GM21737 (cell line): ENCODE measurements at regions not wholly inside any gene's neighbourhood (a gene's known extent, or its start where the extent isn't known, plus 50 kb on each side); places are given as distances from the start of the nearest gene placed in this dataset.
"Not testable (repeated sequence)": the region's sequence is repeated elsewhere in the genome, so short reads cannot be mapped to it uniquely, and the experiment has no call there.

Experiments
- ATAC-seq: cut with Tn5 transposase; IDR thresholded peaks from one replicate; pipeline ENCODE4 v1.9.1; 2021; ENCODE audit warnings: mild to moderate bottlenecking, moderate library complexity; ENCODE audit not compliant: unreplicated experiment

DNA sequence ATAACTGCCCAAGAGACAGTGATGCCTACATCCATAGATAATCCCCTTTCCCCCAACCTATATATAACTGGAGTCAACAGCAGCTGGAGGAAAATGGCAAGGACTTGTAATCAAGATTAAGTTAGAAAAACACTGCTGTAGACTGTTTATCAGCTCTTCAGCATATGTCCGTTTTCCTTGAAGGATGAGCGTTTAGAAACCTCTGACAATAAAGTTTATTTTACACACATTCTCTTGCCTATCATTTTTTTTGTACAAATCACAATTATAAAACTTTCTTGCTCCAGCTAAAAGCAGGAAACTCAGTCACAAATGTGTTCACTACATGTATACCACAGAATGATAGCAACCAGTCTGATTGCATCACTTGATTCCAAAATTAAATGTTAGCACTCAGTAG, 50.8 kb downstream of the PPIAL4G start:
- ATAC-seq = not testable (repeated sequence)

DNA sequence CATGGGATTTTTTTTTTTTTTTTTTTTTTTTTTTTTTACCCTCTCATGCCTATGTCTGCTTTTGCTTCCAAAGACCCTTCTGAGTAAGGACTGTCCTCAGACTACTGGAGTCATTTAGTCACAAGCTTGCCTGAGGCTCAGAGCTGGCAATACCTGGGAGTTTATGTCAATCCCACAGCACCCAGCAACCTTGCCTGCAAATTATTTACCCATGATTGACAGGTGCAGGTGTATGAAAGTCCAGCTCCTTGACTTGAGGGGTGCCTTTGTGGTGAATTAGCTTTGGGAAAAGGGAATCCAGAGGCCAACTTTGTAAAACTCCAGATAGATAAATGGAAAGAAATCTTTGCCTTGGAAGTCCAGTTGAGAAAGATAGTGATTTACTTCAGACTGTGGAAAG, 53.2 kb downstream of the PPIAL4G start:
- ATAC-seq = not testable (repeated sequence)

DNA sequence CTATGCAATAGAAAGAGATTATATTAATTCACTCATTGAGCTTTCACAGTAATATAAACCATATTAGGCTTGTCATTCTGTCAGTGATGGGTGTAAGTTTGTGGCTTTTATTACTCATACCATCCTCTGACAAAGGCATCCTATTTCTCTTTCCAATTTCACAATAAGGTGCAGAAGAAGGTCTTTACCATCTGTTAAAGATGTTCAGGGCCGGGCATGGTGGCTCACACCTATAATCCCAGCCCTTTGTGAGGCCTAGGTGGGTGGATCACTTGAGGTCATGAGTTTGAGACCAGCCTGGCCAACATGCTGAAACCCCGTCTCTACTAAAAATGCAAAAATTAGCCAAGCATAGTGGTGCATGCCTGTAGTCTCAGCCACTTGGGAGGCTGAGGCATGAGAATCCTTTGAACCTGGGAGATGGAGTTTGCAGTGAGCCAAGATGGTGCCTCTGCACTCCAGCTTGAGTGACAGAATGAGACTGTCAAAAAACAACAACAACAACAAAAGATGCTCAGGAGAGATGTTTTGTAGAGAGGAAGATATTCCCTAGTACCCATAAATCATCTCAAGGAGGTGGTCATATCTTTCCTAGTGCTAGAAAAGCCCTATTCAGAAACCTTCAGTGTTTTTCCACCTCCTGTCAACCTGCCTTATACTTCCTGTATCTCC, 56.0 kb downstream of the PPIAL4G start:
- ATAC-seq = not testable (repeated sequence)

DNA sequence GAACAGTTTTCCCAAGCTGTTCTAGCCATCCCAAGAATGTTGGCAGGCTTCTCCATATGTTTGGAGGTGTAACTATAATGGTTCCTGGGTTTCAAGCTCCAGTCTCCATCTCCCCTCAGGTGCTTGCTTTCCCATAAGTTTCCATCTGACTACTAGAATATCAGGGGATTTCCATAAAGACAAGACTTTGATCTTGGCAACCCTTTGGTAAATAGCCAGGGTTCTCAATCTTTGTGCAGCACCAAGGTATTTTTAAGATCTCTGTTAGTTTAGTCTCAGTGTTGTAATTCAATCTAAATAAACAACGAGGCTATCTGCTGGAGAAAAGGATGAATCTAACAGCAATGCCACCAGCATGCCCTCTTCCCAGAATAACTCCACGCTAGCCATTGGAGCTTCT, 56.7 kb downstream of the PPIAL4G start:
- ATAC-seq = not testable (repeated sequence)

DNA sequence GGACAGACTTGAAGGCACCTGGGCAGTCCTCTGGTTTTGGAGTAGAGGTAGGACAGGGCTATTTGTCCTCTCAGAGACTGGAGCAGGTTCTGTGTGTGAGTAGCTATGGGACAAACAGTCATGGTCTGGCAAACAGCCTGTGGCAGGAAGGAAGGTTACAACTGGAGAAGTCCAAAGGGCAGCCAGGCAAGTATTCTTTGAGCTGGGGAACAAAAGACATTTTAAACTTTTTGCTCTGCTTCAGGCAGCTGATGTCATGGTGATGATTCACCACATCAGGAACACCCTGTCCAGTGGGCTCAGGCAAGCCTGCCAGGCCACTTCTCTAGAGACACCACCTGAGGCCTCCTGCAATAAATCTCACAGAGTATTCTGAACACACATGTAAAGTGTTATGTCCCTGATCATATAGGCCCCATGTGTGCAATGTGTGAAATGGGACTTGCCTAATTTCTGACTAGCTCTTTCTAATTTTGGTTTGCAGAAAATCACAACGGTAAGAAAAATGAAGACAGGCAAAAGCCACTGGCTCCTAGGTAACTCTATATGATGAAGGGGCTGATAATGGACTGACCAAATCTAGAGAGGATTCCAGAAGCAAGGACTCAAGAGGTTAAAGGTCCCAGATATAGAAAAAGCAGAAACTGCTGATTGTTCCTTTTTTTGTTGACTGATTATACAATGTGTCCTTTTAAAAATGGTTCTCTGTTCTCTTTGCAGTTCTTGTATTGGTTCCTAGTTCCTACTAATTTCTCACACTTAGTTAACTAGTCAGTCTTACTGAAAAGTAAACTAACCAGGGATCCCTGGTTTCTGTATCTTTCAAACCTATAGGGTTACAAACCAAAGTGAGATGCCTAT, 58.7 kb downstream of the PPIAL4G start:
- not testable (repeated sequence) for ATAC-seq

DNA sequence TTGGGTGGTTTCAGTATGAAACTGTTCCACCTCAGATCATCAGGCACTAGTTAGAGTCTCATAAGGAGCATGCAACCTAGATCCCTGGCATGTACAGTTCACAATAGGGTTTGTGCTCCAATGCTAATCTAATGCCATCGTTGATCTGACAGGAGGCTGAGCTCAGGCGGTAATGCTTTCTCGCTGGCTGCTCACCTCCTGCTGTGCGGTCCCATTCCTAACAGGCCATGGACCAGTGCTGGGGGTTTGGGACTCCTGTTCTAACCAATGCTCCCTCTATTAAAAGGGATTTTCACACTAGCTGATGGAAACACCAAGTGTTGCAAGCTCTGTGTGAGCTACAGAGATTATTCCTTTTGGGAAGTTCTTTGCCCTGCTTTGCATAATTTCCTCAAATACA, 60.2 kb downstream of the PPIAL4G start:
- ATAC-seq = not testable (repeated sequence)

DNA sequence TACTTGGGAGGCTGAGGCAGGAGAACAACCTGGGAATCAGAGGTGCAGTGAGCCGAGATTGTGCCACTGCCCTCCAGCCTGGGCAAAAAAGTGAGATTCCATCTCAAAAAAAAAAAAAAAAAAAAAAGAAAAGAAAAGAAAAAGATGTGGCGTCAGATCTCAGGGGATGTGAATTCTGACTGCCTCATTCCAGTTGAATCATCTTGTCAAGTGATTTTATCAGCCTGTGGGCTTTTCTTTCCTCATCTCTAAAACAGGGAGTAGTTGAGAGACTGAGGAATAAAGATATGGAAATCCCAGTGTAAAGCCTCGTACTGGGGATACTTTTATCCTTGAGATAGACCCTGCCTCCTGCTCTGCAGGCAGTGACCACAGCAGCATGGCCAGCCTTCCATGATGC, 65.9 kb downstream of the PPIAL4G start:
- ATAC-seq = not testable (repeated sequence)

DNA sequence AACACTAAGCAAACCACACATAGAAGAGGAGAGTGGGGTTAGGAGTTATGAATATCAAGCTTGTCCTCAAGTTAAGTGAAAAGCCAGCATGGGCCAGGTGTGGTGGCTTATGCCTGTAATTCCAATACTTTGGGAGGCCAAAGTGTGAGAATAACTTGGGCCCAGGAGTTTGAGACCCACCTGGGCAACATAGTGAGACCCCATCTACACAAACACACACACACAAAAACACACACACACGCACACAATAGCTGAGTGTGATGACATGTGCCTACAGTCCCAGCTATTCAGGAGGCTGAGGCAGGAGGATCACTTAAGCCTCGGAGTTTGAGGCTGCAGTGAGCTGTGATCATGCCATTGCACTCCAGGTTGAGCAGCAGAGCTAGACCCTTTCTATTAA, 69.7 kb downstream of the PPIAL4G start:
- ATAC-seq = not testable (repeated sequence)

DNA sequence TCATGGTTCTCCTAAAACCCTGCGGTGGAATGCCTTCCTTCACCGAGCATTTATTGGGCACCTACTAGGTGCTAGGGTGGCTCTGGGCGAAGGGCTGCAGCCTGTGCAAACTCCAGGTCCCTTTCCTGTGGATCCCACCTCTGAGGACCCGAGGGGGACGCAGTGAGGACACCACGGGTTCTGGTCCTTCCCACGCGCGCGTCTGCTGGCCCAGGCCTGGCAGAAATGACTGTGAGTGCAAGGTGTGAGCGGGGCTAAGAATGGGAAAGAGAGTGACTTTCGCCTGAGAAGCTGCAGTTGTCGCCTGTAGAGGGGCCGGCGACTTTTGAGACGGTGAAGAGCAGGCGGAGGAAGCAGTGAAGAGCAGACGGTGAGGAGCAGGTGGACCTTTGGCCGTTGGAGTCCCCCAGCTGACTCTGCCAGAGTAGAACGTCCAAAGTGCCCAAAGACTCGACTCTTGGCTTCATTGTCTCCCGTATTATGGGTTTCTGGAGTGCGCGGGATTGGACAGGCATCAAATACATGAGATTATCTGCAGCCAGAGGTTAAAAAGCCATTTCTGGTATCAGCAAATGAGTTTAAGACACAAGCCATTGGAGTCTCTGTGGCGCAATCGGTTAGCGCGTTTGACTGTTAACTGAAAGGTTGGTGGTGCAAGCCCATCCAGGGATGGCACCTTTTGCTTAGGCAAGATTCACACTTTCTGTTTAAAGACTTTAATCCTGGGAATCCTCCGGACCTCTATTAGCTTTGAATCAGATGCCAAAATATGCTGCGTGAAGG, 78.1 kb downstream of the PPIAL4G start:
- ATAC-seq = not testable (repeated sequence)

DNA sequence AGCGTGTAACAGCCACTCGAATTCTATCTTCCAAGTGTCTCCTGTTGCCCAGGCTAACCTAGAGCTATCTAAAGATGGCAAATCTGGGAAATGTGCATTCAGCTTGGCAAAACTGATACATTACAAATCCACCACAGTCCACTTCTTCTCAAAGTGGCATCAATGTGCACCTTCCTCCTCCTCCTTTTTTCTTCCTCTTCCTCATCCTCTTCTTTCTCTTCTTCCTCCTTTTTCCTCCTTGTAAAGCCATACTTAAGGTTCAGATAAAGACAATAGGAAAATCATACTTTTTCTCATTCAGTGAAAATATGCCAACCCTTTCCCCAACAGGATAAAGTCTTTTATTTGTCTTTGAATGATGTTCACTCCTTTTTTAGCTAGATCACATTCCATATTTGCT, 79.2 kb downstream of the PPIAL4G start:
- not testable (repeated sequence) for ATAC-seq

DNA sequence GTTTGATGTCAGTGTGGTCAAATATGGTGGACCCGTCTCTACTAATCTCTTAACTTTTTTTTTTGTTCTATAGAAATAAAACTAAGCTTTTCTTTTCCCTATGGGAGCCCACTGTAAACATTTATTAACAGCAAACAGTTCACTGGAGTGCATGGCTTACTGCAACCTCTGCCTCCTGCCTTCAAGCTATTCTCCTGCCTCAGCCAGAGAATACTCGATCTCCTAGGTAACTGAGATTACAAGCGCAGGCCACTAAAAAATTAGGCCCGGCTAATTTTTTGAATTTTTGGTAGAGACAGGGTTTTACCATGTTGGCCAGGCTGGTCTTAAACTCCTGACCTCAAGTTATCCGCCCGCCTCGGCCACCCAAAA, 80.0 kb downstream of the PPIAL4G start:
- not testable (repeated sequence) for ATAC-seq

DNA sequence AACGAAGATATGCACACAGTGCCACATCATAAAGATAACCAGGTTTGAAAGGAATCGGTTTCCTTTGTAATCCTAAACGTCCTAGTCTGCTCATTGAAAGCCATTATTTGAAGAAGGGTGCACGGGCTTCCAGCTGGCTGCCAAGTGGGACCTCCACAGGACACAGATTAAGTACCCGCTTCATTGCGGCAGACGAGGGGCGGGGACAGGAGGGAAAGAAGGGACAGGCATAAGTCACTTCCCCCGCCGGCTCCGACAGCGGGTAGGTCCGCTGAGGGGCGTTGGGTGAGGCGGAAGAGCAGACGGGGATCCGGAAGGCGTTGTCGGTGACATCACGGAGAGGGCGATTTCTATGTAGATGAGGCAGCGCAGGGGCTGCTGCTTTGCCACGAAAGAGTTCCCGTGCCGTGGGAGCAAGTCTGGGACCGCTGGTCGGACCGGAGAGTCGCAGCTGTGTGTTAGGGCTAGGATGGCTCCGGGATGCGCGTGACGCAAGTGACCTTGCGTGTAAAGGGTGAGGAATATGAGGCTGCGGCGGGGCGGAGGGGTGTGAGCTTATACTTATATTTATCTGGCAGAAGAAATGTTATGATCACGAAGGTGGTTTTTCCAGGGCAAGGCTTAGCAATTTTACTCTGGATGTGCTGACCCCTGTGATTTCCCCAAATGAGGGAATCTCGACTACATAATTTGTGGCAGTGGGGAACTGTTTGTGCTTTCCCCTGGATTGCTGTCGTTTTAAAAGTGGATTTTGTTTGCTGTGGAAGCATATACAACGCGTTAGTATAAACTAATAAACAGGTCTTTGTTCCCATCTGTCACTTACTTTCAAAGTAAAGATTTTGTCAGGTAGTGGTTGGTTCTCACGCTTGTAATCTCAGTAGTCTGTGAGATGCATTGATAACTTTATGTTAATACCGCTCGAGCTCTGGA, 80.7 kb downstream of the PPIAL4G start:
- ATAC-seq = peak; percentile 91

DNA sequence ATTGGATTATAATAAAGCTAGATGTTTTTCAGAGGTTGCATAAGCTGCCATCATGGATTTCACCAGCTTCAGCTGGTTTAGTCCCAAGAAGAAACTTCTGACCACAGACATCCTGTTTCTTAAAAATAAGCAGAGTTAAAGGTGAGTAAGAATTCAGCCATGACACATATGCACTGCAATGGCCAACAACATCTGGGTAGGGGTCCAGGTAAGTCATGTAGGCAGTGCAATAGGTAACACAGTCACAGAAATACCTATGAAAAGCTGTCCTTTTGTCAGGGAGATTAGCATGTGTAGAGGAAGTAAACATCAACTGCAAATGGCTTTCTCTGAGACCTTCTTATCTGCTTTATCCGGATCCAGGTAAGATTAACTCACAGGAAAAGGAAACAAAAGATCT, 85.6 kb downstream of the PPIAL4G start:
- not testable (repeated sequence) for ATAC-seq

DNA sequence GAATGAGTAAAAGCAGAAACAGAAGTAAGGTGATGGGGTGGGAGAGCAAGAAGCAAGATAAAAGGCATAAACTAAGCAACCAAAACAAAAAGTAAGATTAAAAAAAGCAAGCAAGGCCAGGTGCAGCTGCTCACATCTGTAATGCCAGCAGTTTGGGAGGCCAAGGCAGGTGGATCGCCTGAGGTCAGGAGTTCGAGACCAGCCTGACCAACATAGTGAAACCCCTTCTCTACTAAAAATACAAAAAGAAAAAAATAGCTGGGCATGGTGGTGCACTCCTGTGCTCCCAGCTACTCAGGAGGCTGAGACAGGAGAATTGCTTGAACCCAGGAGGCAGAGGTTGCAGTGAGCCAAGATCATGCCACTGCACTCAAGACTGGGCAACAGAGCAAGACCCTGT, 90.6 kb downstream of the PPIAL4G start:
- ATAC-seq = not testable (repeated sequence)

DNA sequence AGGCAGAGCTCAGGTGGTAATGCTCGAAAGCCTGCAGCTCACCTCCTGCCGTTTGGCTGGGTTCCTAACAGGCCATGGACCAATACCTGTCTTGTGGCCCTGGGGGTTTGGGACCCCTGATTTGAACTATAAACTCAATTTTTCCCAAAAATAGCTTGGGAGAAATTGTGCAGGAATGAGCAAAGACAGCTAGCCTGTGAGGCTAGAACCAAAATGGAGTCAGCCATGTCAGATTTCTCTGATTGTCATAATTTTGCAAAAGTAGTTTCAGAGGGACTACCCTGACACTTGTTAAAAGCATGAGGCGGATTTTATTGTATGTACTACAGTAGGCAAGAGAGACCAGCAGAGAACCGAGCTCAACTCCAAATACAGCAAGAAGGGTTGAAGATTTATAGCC, 91.8 kb downstream of the PPIAL4G start:
- ATAC-seq = not testable (repeated sequence)

DNA sequence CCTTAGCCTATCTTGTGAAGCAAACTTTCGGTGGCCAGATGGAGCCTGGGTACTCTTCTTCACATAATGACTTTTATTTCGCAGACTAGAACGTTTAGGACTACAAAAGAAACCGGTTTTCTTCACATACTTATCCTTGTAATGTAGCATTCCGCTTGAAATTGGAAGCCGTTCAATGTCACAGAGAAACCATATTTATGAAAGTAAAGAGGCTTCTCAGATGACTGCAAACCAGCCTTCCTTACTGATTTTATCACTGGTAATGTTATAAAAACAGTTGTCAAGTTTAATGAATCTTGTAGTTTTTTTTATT, 94.1 kb downstream of the PPIAL4G start:
- ATAC-seq = no peak

DNA sequence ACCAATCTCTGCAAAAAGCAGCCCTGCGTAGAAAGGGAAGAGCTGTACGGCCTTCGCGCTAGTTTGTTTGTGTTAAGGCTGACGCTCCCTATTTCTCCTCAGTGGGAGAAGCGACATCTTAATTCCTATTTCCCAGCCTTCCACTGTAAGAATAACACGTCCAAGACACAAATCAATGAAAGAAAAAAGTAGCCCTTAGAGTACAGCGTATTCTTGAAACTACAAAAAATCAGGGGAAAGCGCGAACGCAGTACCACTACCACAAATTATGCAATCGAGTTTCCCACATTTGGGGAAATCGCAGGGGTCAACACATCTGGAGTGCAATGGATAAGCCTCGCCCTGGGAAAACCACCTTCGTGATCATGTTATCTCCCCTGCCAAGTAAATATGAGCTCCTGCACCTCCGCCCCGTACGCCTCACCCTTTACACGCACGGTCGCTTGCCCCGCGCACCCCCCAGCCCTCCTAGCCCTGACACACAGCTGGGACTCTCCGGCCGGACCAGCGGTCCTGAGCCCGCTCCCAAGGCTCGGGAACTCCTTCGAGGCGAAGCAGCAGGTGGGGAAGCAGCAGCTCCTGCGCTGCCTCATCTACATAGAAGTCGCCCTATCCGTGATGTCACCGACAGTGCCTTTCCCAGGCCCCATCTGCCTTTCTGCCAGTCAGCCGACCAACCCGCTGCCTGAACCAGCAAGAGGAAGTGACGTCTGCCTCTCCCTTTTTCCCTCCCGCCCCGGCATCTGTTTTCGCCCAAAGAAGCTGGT, 94.7 kb downstream of the PPIAL4G start:
- ATAC-seq = peak; percentile 81

DNA sequence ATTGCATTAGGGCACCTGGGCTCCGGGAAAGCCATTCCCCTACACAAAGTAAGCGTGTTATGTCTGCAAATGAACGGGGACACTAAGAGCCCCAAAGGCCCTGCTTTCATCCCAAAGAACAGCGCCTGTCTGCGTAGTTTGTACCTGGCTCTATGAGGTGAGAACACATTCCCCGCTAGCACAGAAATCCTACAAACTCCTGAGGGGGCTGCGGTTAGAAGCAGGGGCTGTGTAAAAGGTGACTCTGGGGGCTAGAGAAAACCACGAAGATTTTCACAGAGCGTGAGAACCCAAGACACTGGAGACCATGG, 95.2 kb downstream of the PPIAL4G start:
- ATAC-seq = not testable (repeated sequence)

DNA sequence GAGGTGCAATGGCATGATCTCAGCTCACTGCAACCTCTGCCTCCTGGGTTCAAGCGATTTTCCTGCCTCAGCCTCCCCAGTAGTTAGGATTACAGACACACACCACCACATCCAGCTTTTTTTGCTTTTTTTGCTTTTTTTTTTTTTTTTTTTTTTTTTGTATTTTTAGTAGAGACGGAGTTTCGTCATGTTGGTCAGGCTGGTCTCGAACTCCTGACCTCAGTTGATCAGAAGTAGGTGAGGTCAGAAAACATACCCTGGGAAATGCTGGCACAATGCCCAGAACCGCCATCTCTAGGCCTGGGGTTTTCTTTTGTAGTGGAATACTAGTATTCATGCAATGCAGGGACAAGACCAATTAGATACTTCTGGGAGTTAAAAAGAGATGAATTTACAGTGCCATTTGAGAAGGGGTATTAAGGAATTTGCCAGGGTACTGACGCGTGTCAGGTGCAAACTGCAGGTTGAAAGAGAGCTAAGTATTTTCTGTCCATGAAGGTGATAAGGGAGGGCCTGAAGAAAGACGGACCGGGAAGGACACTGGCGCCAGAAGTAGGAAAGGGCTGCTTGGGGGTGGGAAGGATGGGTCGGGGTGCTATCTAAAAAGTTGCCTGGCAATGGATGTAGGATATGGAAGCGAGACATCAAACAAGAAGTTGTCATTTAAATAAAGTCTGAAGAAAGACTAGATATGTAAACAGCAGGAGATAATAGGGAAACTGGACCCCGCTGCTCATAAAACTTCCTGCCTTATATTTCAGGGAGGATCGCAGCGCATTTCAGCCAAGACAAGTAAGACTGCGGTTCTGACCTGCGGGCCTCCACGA, 95.8 kb downstream of the PPIAL4G start:
- ATAC-seq = not testable (repeated sequence)
